ENCODE measurements at regions not wholly inside any gene's neighbourhood (a gene's known extent, or its start where the extent isn't known, plus 50 kb on each side); places are given as distances from the start of the nearest gene placed in this dataset.

DNA sequence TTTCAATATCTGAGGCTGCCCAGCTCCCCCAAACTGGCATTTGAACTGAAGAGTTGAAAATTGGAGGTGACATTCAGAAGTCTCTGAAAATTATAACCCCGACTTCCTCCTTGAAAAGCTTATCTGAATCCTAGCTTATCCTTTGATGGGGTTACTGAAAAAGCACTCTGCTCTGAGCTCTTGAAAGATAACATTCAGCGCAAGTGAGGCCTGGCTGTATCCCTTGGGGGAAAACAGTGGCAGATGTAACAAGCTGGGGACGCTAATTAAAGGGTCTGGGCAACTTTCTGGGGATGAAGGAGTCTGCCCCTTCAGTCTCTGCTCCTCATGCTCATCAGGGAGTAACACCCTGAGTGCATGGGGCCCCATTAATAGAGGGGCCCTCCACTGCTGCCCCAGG, 402.0 kb upstream of the CADM1 start:
- TF ChIP-seq, protein P1, sequence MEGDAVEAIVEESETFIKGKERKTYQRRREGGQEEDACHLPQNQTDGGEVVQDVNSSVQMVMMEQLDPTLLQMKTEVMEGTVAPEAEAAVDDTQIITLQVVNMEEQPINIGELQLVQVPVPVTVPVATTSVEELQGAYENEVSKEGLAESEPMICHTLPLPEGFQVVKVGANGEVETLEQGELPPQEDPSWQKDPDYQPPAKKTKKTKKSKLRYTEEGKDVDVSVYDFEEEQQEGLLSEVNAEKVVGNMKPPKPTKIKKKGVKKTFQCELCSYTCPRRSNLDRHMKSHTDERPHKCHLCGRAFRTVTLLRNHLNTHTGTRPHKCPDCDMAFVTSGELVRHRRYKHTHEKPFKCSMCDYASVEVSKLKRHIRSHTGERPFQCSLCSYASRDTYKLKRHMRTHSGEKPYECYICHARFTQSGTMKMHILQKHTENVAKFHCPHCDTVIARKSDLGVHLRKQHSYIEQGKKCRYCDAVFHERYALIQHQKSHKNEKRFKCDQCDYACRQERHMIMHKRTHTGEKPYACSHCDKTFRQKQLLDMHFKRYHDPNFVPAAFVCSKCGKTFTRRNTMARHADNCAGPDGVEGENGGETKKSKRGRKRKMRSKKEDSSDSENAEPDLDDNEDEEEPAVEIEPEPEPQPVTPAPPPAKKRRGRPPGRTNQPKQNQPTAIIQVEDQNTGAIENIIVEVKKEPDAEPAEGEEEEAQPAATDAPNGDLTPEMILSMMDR (IDR thresholded peaks at IDR 0.05) = no peak
- TF ChIP-seq POLR2A (IDR thresholded peaks at IDR 0.05) = no peak
